ENCODE measurements at regions not wholly inside any gene's neighbourhood (a gene's known extent, or its start where the extent isn't known, plus 50 kb on each side); places are given as distances from the start of the nearest gene placed in this dataset.

GRCh38 chr18:44135741-44136140 lies 544.9 kb upstream of the SETBP1 start:
- no peaks in the 10 kb centered on the region for H3K36me3 ChIP-seq (ENCODE audit: low read length)
- H3K4me2 ChIP-seq (ENCODE audit: low read depth, low read length, poor library complexity, severe bottlenecking), result no peak overlapping the region
- no peaks in the 10 kb centered on the region for H3K27me3 ChIP-seq (ENCODE audit: low read length)
- no peak overlapping the region for H3K9ac ChIP-seq (ENCODE audit: low read length)
- no peaks in the 10 kb centered on the region for H3K79me2 ChIP-seq (ENCODE audit: insufficient read depth, low read length)
- no peak overlapping the region for H2AFZ ChIP-seq (ENCODE audit: low read depth, low read length, severe bottlenecking)
- no peaks in the 10 kb centered on the region for H4K20me1 ChIP-seq (ENCODE audit: low read depth, low read length)
- H3K9me2 ChIP-seq (replicated peaks; ENCODE audit: insufficient read depth, low read length), result no peaks in the 10 kb centered on the region
- no peak overlapping the region for H3K4me3 ChIP-seq (ENCODE audit: insufficient read depth, low read length, poor library complexity, severe bottlenecking)
- TF ChIP-seq EZH2phosphoT487 (conservative IDR thresholded peaks at IDR 0.05; ENCODE audit: low read length), result no peak
- TF ChIP-seq CTCF (IDR thresholded peaks at IDR 0.05; ENCODE audit: insufficient read depth, low read length, poor library complexity, severe bottlenecking), result no peak
- no peak overlapping the region for H3K27ac ChIP-seq (ENCODE audit: low read depth, low read length)
- no peaks in the 10 kb centered on the region for H3K9me3 ChIP-seq (ENCODE audit: insufficient read depth, low read length)
- H3F3A ChIP-seq (ENCODE audit: insufficient read depth), result no peaks in the 10 kb centered on the region

GRCh38 chr18:44136326-44136725 lies 544.4 kb upstream of the SETBP1 start:
- no peak for TF ChIP-seq CTCF (IDR thresholded peaks at IDR 0.05; ENCODE audit: insufficient read depth, low read length, poor library complexity, severe bottlenecking)
- no peak for TF ChIP-seq EZH2phosphoT487 (conservative IDR thresholded peaks at IDR 0.05; ENCODE audit: low read length)
- Histone ChIP-seq H3K79me2 (ENCODE audit: insufficient read depth, low read length) (no peaks in the 10 kb centered on the region), H3K27me3 (ENCODE audit: low read length) (no peaks in the 10 kb centered on the region), H3K4me2 (ENCODE audit: low read depth, low read length, poor library complexity, severe bottlenecking) (no peak overlapping the region), H3K27ac (ENCODE audit: low read depth, low read length) (no peak overlapping the region), H3F3A (ENCODE audit: insufficient read depth) (no peaks in the 10 kb centered on the region), H3K9me3 (ENCODE audit: insufficient read depth, low read length) (no peaks in the 10 kb centered on the region), H3K9me2 (replicated peaks; ENCODE audit: insufficient read depth, low read length) (no peaks in the 10 kb centered on the region), H3K9ac (ENCODE audit: low read length) (no peak overlapping the region), H3K4me3 (ENCODE audit: insufficient read depth, low read length, poor library complexity, severe bottlenecking) (no peak overlapping the region), H4K20me1 (ENCODE audit: low read depth, low read length) (no peaks in the 10 kb centered on the region), H3K36me3 (ENCODE audit: low read length) (no peaks in the 10 kb centered on the region), H2AFZ (ENCODE audit: low read depth, low read length, severe bottlenecking) (no peak overlapping the region)

DNA sequence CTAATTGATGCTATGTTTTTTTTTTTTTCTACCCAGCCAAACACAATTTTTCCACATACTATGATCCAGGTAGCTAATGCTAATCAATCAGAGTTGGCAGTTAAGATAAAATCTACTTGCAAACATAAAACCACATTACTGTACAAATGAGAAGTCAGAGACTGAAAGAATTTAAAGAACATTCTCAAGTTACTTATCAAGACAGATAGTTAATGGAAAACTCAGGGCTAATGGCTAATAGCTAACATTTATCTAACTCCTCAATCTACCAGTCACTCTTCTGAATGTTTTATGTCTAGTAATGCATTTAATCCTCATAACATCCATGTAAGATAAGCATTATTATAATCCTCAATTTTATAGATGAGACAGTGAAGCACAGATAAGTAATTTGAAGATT lies 537.6 kb upstream of the SETBP1 start:
- Histone ChIP-seq H3K9ac (ENCODE audit: low read length) (no peak overlapping the region), H3K27me3 (ENCODE audit: low read length) (no peaks in the 10 kb centered on the region), H3K4me2 (ENCODE audit: low read depth, low read length, poor library complexity, severe bottlenecking) (no peak overlapping the region), H3K79me2 (ENCODE audit: insufficient read depth, low read length) (no peaks in the 10 kb centered on the region), H3K36me3 (ENCODE audit: low read length) (no peaks in the 10 kb centered on the region), H4K20me1 (ENCODE audit: low read depth, low read length) (no peaks in the 10 kb centered on the region), H3F3A (ENCODE audit: insufficient read depth) (no peaks in the 10 kb centered on the region), H2AFZ (ENCODE audit: low read depth, low read length, severe bottlenecking) (no peak overlapping the region), H3K9me3 (ENCODE audit: insufficient read depth, low read length) (no peaks in the 10 kb centered on the region), H3K4me3 (ENCODE audit: insufficient read depth, low read length, poor library complexity, severe bottlenecking) (no peak overlapping the region), H3K27ac (ENCODE audit: low read depth, low read length) (no peak overlapping the region), H3K9me2 (replicated peaks; ENCODE audit: insufficient read depth, low read length) (no peaks in the 10 kb centered on the region)
- no peak for TF ChIP-seq EZH2phosphoT487 (conservative IDR thresholded peaks at IDR 0.05; ENCODE audit: low read length)
- TF ChIP-seq CTCF (IDR thresholded peaks at IDR 0.05; ENCODE audit: insufficient read depth, low read length, poor library complexity, severe bottlenecking), result no peak

GRCh38 chr18:44149706-44150105 lies 531.0 kb upstream of the SETBP1 start:
- Histone ChIP-seq H2AFZ (ENCODE audit: low read depth, low read length, severe bottlenecking) (no peak overlapping the region), H3K36me3 (ENCODE audit: low read length) (no peaks in the 10 kb centered on the region), H3K79me2 (ENCODE audit: insufficient read depth, low read length) (no peaks in the 10 kb centered on the region), H3F3A (ENCODE audit: insufficient read depth) (no peaks in the 10 kb centered on the region), H3K27me3 (ENCODE audit: low read length) (no peaks in the 10 kb centered on the region), H3K9ac (ENCODE audit: low read length) (no peak overlapping the region), H4K20me1 (ENCODE audit: low read depth, low read length) (no peaks in the 10 kb centered on the region), H3K4me3 (ENCODE audit: insufficient read depth, low read length, poor library complexity, severe bottlenecking) (no peak overlapping the region), H3K4me2 (ENCODE audit: low read depth, low read length, poor library complexity, severe bottlenecking) (no peak overlapping the region), H3K9me3 (ENCODE audit: insufficient read depth, low read length) (no peaks in the 10 kb centered on the region), H3K9me2 (replicated peaks; ENCODE audit: insufficient read depth, low read length) (no peaks in the 10 kb centered on the region), H3K27ac (ENCODE audit: low read depth, low read length) (no peak overlapping the region)
- TF ChIP-seq EZH2phosphoT487 (conservative IDR thresholded peaks at IDR 0.05; ENCODE audit: low read length) (no peak), CTCF (IDR thresholded peaks at IDR 0.05; ENCODE audit: insufficient read depth, low read length, poor library complexity, severe bottlenecking) (no peak)

Measured in SU-DHL-6 (cell line).